Panc1 (cell line): ENCODE measurements at regions not wholly inside any gene's neighbourhood (a gene's known extent, or its start where the extent isn't known, plus 50 kb on each side); places are given as distances from the start of the nearest gene placed in this dataset.
A peak's percentile ranks its signal among the peaks of the same experiment; 100 is the strongest.

Experiments
- ATAC-seq: fragments of 200-7000 bp; cut with Tn5 transposase; 2 replicates; pipeline ENCODE4 v1.9.1; 2020; ENCODE audit warnings: mild to moderate bottlenecking, moderate library complexity
- BruUV-seq: library from RNA; stranded (reverse); fragments of 400-500 nt; replicated peaks from 2 replicates; lab custom pipeline; 2021; lab: Mats Ljungman, UMichigan
- CTCF ChIA-PET: fragments of 300-600 bp; sonication (Branson Sonifier 250); formaldehyde crosslinking; loops from one replicate; lab custom pipeline; 2022; ENCODE audit warnings: antibody characterized with exemption; lab: Charles Lee
- POLR2A ChIA-PET: fragments of 300-600 bp; sonication (Branson Sonifier 250); formaldehyde crosslinking; loops from one replicate; lab custom pipeline; 2022; ENCODE audit warnings: antibody characterized with exemption; lab: Charles Lee
- DNase-seq: peaks from one replicate; pipeline ENCODE4 v3.0.0-alpha.2; 2010; ENCODE audit warnings: low read depth, low spot score
- H3K27ac ChIP-seq: 2 replicates; pipeline ENCODE4 v1.5.1; 2011; ENCODE audit warnings: mild to moderate bottlenecking, low read length, inconsistent platforms
- H3K27me3 ChIP-seq: fragments of 200-500 bp; sonication (Bioruptor generic); 2 replicates; pipeline ENCODE4 v1.6.0; 2014; ENCODE audit warnings: low read length, inconsistent platforms; ENCODE audit not compliant: control insufficient read depth, insufficient read depth
- H3K36me3 ChIP-seq: fragments of 200-500 bp; sonication (Bioruptor generic); 2 replicates; pipeline ENCODE4 v1.5.1; 2014; ENCODE audit warnings: inconsistent platforms, mild to moderate bottlenecking, low read length, moderate library complexity; ENCODE audit not compliant: control insufficient read depth, insufficient read depth
- H3K4me1 ChIP-seq: 2 replicates; pipeline ENCODE4 v1.5.1; 2011; ENCODE audit warnings: inconsistent platforms, mild to moderate bottlenecking, low read length, moderate library complexity; ENCODE audit not compliant: control insufficient read depth, insufficient read depth
- H3K4me3 ChIP-seq, 2 experiments: 2 replicates each; pipeline ENCODE4 v1.5.1; 2011 to 2012; ENCODE audit warnings: low read depth in 2 of 2, low read length in 2 of 2, mild to moderate bottlenecking in 2 of 2, inconsistent platforms in 1 of 2, moderate library complexity in 1 of 2
- H3K9me3 ChIP-seq: fragments of 200-500 bp; sonication (Bioruptor generic); 2 replicates; pipeline ENCODE4 v1.5.1; 2014; ENCODE audit warnings: low read depth, mild to moderate bottlenecking, inconsistent platforms, low read length, moderate library complexity; ENCODE audit not compliant: control insufficient read depth, insufficient read depth
- POLR2AphosphoS5 ChIP-seq: IDR thresholded peaks from 2 replicates; pipeline ENCODE4 v1.6.1; 2012; ENCODE audit warnings: mild to moderate bottlenecking, low read depth, low read length, moderate library complexity
- SIN3A ChIP-seq: IDR thresholded peaks from 2 replicates; pipeline ENCODE4 v1.6.1; 2012; ENCODE audit warnings: low read depth, mild to moderate bottlenecking, low read length, moderate library complexity, borderline replicate concordance; ENCODE audit not compliant: insufficient read depth
- TCF7L2 ChIP-seq: IDR thresholded peaks from 2 replicates; pipeline ENCODE4 v1.6.1; 2011; ENCODE audit warnings: mild to moderate bottlenecking, low read depth, low read length, inconsistent platforms
- in situ Hi-C: cut with HindIII; loops from 2 replicates; pipeline ENCODE4 v1.10.0; 2016; ENCODE audit warnings: low sequenced_read_pairs, low pct_unique_long_range_greater_than_20kb
- intact Hi-C: fragments of 100-400 bp; cut with micrococcal nuclease; formaldehyde crosslinking; loops from one replicate; pipeline ENCODE4 v1.10.0; 2022; ENCODE audit not compliant: unreplicated experiment
- TF ChIP-seq, protein P1 (sequence below): fragments of 450-650 bp; IDR thresholded peaks from 2 replicates; pipeline ENCODE4 v1.5.1; 2017; ENCODE audit warnings: mild to moderate bottlenecking
- TF ChIP-seq, protein P2 (sequence below), 2 experiments: IDR thresholded peaks; 2 replicates each; pipeline ENCODE4 v1.6.1; 2011 to 2012; ENCODE audit warnings: low read depth in 2 of 2, control low read depth in 1 of 2, low read length in 1 of 2, mild to moderate bottlenecking in 1 of 2, moderate library complexity in 1 of 2; ENCODE audit not compliant: insufficient read depth in 1 of 2

DNA sequence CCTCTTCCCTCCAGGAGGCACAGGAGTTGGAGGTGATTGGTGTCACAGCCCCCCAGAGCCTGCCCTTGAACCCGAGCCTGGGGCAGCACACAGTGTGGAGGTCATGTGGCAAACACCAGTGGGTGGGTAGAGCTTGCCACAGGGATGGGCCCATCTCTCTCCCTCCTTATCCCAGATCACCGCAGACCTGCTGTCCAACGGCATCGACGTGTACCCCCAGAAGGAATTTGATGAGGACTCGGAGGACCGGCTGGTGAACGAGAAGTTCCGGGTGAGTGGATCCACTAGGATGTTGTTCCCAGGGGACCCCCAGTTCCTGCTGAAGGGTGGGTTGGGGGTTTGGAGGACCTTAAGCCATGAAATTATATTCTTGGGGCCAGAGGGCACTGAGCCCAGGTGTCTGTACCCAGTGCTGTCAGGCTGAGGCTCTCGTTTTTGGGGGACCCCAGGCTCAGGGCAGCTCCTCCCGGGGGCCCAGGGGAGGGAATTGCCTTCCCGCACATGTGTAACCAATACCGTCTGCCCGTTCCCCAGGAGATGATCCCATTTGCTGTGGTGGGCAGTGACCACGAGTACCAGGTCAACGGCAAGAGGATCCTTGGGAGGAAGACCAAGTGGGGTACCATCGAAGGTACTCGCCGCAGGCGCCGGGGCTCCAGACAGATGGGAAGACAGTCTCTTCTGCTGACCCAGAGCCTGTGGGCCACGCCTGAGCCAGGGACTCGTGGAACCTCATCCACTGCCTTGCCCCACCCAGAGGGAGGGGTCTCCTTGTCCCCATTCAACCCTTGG is 351.9 kb downstream of the SEC14L1 start:
- TF ChIP-seq POLR2AphosphoS5 (no peak), TCF7L2 (no peak), SIN3A (no peak)
- TF ChIP-seq, protein P1, sequence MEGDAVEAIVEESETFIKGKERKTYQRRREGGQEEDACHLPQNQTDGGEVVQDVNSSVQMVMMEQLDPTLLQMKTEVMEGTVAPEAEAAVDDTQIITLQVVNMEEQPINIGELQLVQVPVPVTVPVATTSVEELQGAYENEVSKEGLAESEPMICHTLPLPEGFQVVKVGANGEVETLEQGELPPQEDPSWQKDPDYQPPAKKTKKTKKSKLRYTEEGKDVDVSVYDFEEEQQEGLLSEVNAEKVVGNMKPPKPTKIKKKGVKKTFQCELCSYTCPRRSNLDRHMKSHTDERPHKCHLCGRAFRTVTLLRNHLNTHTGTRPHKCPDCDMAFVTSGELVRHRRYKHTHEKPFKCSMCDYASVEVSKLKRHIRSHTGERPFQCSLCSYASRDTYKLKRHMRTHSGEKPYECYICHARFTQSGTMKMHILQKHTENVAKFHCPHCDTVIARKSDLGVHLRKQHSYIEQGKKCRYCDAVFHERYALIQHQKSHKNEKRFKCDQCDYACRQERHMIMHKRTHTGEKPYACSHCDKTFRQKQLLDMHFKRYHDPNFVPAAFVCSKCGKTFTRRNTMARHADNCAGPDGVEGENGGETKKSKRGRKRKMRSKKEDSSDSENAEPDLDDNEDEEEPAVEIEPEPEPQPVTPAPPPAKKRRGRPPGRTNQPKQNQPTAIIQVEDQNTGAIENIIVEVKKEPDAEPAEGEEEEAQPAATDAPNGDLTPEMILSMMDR = no peak
- TF ChIP-seq, protein P2, sequence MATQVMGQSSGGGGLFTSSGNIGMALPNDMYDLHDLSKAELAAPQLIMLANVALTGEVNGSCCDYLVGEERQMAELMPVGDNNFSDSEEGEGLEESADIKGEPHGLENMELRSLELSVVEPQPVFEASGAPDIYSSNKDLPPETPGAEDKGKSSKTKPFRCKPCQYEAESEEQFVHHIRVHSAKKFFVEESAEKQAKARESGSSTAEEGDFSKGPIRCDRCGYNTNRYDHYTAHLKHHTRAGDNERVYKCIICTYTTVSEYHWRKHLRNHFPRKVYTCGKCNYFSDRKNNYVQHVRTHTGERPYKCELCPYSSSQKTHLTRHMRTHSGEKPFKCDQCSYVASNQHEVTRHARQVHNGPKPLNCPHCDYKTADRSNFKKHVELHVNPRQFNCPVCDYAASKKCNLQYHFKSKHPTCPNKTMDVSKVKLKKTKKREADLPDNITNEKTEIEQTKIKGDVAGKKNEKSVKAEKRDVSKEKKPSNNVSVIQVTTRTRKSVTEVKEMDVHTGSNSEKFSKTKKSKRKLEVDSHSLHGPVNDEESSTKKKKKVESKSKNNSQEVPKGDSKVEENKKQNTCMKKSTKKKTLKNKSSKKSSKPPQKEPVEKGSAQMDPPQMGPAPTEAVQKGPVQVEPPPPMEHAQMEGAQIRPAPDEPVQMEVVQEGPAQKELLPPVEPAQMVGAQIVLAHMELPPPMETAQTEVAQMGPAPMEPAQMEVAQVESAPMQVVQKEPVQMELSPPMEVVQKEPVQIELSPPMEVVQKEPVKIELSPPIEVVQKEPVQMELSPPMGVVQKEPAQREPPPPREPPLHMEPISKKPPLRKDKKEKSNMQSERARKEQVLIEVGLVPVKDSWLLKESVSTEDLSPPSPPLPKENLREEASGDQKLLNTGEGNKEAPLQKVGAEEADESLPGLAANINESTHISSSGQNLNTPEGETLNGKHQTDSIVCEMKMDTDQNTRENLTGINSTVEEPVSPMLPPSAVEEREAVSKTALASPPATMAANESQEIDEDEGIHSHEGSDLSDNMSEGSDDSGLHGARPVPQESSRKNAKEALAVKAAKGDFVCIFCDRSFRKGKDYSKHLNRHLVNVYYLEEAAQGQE (IDR thresholded peaks at IDR 0.05; ENCODE audit: insufficient read depth in 1 of 2, low read depth in 2 of 2, low read length in 1 of 2) = no peak
- intact Hi-C loops = loop anchor here (10.0 kb wide), 1 partner anchor 68 kb away; no protein-coding TSS in a partner anchor
- Histone ChIP-seq H3K36me3 (peaks cover 33% of the 10 kb centered on the region), H3K4me3 (no peak overlapping the region), H3K27me3 (no peaks in the 10 kb centered on the region), H3K27ac (no peak overlapping the region), H3K9me3 (no peaks in the 10 kb centered on the region), H3K4me1 (peaks cover 11% of the 10 kb centered on the region)
- CTCF ChIA-PET = no interaction called here
- POLR2A ChIA-PET = no interaction called here
- no TSS peak for BruUV-seq
- in situ Hi-C loops = no loop called here
- ATAC-seq (no peak), DNase-seq (no peak)

DNA sequence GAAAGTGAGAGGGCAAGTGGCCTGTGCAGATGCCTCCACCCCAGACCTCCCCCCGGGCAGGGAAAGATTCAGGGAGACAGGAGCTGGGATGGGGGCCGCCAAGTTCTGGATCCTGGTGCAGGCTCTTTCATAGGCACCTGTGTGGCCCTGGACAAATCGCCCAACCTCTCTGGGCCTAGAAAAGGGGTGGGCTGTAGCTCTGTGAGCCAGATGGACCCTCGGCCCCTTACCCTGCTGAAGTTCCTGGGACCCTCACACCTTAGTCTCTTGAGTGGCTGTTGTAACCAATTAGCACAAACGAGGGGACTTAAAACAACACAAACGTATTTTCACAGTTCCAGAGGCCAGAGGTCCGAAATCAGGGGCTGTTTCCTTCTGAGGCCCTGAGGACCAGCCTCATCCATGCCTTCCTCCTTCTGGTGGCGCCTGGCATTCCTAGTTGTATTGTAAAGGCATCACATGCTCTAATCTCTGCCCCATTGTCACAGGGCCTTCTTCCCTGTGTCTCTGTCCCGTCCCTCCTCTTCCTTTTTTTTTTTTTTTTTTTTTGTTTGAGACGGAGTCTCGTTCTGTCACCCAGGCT is 352.6 kb downstream of the SEC14L1 start:
- no peak for TF ChIP-seq TCF7L2
- TF ChIP-seq SIN3A = no peak
- TF ChIP-seq, protein P2 (IDR thresholded peaks at IDR 0.05; ENCODE audit: insufficient read depth in 1 of 2, low read depth in 2 of 2, low read length in 1 of 2) = no peak
- no peak for TF ChIP-seq POLR2AphosphoS5
- TF ChIP-seq, protein P1 = no peak
- Histone ChIP-seq H3K27ac (0 out of 2 replicates have a peak overlapping the region, but pooled peaks have one; percentile 17), H3K27me3 (no peaks in the 10 kb centered on the region), H3K4me1 (peaks cover 9% of the 10 kb centered on the region), H3K36me3 (peaks cover 32% of the 10 kb centered on the region), H3K9me3 (no peaks in the 10 kb centered on the region), H3K4me3 (no peak overlapping the region)
- ATAC-seq (no peak), DNase-seq (no peak)
- no TSS peak for BruUV-seq
- ChIA-PET CTCF (no interaction called here), POLR2A (no interaction called here)
- intact Hi-C loops (loop anchor here (10.0 kb wide), 1 partner anchor 69 kb away; no protein-coding TSS in a partner anchor), in situ Hi-C loops (no loop called here)
